HG02642 (cell line): ENCODE measurements at regions not wholly inside any gene's neighbourhood (a gene's known extent, or its start where the extent isn't known, plus 50 kb on each side); places are given as distances from the start of the nearest gene placed in this dataset.

Source experiments
- ATAC-seq: cut with Tn5 transposase; IDR thresholded peaks from one replicate; pipeline ENCODE4 v1.9.1; 2021; ENCODE audit warnings: mild to moderate bottlenecking; ENCODE audit not compliant: unreplicated experiment, poor library complexity

DNA sequence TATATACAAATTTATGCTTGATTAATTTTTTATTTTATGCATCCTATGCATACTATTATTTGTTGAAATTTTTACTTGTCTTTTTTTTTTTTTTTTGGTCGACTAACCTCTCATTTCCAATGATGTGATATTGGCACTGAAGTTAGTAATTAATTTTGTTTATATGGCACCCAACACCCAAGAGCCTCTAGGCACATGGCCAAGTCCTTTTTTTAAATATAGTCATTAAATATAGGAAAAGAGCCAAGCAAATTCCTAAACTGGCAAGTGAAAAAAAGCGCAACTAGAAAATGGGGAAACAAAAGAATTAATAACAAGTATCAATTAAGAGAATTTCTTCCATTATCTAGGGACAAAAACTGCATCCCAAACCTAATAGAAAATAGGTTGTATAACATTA is 85.5 kb upstream of the HS3ST5 start:
- no peak for ATAC-seq

DNA sequence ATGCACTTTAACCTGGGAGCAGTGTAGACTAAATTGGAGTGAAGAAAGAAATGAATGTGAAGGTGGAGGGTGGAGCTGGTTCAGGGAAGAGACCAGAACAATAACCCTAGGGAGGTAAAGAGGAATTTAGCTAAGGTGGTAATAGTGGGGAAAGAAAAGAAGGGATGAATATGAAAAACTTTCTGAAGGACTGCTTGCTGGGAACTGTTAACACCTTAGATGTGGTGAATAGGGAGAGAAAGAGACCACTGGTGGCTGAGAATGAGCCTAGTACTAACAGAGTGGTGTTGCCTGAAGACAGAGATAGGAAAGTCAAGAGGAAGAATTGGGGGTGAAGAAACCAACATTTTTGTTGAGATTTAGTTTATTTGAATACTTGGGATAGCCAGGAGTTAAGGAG is 78.4 kb upstream of the HS3ST5 start:
- no peak for ATAC-seq

DNA sequence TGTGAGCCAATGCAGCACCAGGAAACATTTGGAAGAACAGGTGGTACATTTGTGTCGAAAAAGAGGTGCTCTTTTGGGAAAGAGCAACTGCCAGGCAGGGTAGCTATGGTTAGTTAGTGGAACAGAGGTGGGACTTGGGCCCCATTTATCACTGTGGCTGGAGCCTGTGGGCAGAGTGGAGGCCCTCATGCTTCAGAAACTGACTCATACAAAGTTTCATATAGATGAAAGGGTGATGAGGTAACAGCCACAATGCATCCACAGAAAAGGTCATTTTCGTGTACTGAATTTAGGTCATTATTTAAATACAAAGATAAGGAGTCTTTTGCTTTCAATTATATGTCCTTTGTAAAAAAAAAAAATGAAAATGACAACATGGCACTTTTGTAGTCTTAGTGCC is 76.4 kb upstream of the HS3ST5 start:
- peak; percentile 95 for ATAC-seq

DNA sequence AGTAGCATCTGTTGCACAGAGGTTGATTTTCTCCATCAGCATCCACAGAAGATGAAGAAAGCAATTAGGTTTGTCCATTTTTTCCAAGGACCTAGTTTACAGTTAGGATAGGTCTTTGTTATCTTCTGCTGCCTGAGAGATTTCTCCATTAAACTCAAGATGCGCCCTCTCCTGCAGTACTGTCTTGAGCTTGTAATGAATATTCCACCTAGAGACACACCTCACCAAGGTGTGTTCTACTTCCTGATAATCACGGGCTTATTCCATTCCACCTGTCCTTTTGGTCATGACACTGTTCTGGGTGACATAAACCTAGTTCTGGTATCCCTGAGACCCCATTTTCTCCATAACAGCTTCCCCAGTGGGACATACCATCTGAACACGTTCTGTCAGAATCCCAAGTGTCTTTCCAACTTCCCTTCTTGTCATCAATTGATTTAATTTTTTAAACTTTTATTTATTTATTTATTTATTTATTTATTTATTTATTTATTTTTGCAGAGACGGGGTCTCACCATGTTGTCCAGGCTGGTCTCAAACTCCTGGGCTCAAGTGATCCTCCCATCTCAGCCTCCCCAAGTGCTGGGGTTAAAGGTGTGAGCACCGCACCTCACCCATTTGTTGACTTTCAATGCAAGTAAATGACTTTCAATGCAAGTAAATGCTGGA is 75.6 kb upstream of the HS3ST5 start:
- no peak for ATAC-seq

DNA sequence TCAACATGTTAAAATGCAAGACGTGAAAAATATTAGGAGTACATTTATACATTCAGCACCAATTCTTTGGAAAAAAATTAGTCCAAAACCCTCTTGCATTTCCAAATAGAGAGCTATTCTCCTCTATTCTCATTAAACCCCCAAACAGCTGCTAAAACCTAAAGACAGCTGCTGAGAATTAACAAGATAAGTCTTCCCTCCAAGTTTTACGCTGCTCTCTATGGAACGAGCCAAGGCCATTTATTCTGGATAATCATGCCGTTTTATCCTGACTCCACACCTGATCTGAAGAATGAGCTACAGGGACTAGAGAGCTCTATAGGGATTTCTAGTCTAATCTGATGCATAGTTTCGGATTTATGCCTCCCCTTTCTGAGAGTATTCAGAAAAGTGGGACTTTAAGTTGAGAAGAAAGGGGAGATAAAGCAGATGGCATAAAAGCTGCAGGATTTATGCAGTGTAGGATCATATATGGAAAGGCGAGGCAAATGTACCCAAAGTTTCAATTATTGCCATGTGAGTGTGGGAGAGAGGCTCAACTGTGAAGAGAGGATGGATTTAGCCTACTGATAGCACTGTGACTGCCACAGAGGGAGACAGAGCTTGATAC is 64.7 kb upstream of the HS3ST5 start:
- ATAC-seq = no peak

DNA sequence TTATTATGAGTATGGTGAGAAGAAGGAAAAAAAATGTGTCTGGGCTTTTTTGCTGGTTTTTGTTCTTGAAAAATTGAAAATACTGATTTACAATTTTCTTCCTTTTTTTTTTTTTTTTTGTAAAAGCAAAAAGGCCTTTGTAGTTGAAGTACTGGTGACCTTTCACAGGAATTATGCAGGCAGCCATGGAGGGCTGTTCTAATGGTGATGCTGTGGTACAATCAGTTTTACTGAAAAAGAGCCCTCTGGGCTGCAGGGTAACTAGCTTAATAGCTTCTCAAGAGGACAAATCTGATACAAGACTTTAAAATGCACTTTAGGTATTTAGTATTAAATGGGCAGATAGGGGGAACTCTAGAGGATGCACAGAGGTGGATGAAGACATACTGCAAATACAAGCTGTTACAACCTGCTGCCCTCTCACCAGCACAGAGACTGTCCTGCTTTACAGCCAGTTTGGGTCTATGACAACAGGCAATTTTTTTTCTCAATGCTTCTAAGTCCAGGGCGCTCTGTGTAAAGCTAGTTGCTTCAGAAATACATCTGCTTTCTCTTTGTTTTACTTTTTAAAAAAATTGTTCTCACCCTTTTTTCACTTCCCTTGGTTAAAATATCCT is 61.6 kb upstream of the HS3ST5 start:
- ATAC-seq = no peak

DNA sequence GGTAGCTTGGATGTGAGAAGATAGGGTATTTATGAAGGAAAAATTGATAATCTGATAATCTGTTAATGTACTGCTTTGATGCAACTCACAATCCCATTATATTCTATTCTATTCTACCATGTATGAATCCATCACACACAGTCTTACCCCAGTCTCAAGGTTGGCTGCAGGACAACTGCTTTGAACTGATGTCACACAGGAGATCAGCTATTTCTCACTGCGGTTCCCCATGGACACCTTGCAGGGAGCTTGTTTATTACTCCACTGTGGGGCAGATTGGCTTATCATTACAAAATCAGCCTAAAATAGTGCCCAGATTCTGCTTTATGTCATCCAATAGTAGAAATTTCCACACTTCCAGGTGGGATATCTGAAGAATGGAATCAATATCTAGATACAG is 61.0 kb upstream of the HS3ST5 start:
- ATAC-seq = no peak

DNA sequence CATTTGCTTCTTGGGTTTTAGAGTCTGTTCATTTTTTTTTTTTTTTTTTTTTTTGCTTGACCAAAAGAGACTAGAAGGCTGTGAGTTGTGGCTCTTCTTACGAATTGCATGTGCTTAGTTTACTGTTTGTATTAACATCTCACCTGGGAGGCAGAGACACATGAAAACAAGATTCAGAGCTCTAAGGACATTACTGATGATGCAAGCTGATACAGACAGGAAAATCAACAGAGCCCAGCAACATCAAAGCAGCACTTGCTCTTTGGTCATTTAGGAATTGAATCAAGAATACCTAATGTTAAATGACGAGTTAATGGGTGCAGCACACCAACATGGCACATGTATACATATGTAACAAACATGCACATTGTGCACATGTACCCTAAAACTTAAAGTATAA is 55.7 kb upstream of the HS3ST5 start:
- no peak for ATAC-seq
